Neural progenitor cell (in vitro differentiated cells): ENCODE measurements at regions not wholly inside any gene's neighbourhood (a gene's known extent, or its start where the extent isn't known, plus 50 kb on each side); places are given as distances from the start of the nearest gene placed in this dataset.

Experiments used
- DNase-seq: peaks from one replicate; pipeline ENCODE4 v3.0.0-alpha.2; 2016; ENCODE audit warnings: low spot score
- H2AFZ ChIP-seq: fragments of 200-600 bp; sonication (generic); replicated peaks from 2 replicates; pipeline ENCODE4 v1.6.1; 2016; ENCODE audit warnings: antibody characterized with exemption
- H3F3A ChIP-seq: fragments of 200-600 bp; sonication (generic); 2 replicates; pipeline ENCODE4 v1.6.1; 2016; ENCODE audit warnings: antibody characterized with exemption, low read depth
- H3K27ac ChIP-seq: fragments of 200-600 bp; sonication (generic); 2 replicates; pipeline ENCODE4 v1.5.1; 2016; ENCODE audit warnings: mild to moderate bottlenecking
- H3K27me3 ChIP-seq: fragments of 200-600 bp; sonication (generic); 2 replicates; pipeline ENCODE4 v1.6.1; 2016; ENCODE audit warnings: mild to moderate bottlenecking, moderate library complexity
- H3K36me3 ChIP-seq: fragments of 200-600 bp; sonication (generic); 2 replicates; pipeline ENCODE4 v1.5.1; 2016
- H3K4me1 ChIP-seq: fragments of 200-600 bp; sonication (generic); 2 replicates; pipeline ENCODE4 v1.6.1; 2016; ENCODE audit warnings: mixed run types
- H3K4me2 ChIP-seq: fragments of 200-600 bp; sonication (generic); 2 replicates; pipeline ENCODE4 v1.6.1; 2016
- H3K4me3 ChIP-seq: fragments of 200-600 bp; sonication (generic); 2 replicates; pipeline ENCODE4 v1.5.1; 2016
- H3K79me2 ChIP-seq: fragments of 200-600 bp; sonication (generic); 2 replicates; pipeline ENCODE4 v1.6.1; 2016; ENCODE audit warnings: low read depth
- H3K9ac ChIP-seq: fragments of 200-600 bp; sonication (generic); 2 replicates; pipeline ENCODE4 v1.6.1; 2016
- H3K9me3 ChIP-seq: fragments of 200-600 bp; sonication (generic); 2 replicates; pipeline ENCODE4 v1.5.1; 2016; ENCODE audit warnings: low read depth
- H4K20me1 ChIP-seq: fragments of 200-600 bp; sonication (generic); 2 replicates; pipeline ENCODE4 v1.6.1; 2016; ENCODE audit warnings: low read depth
- H3K27ac Mint-ChIP-seq: 3 replicates; pipeline ENCODE4 v1.8.0; 2021; ENCODE audit warnings: mixed read lengths
- H3K27me3 Mint-ChIP-seq: 2 replicates; pipeline ENCODE4 v1.8.0; 2022; ENCODE audit warnings: low read depth, mild to moderate bottlenecking, inconsistent platforms, moderate library complexity, mixed read lengths; ENCODE audit not compliant: insufficient read depth
- H3K36me3 Mint-ChIP-seq: 3 replicates; pipeline ENCODE4 v1.8.0; 2021; ENCODE audit warnings: mixed read lengths
- H3K4me1 Mint-ChIP-seq: 3 replicates; pipeline ENCODE4 v1.8.0; 2021; ENCODE audit warnings: mixed read lengths
- H3K4me3 Mint-ChIP-seq: 3 replicates; pipeline ENCODE4 v1.8.0; 2021; ENCODE audit warnings: mild to moderate bottlenecking, moderate library complexity, mixed read lengths
- H3K9me3 Mint-ChIP-seq: 3 replicates; pipeline ENCODE4 v1.8.0; 2020; ENCODE audit warnings: mixed read lengths
- CTCF ChIP-seq: fragments of 200-600 bp; sonication (generic); IDR thresholded peaks from 2 replicates; pipeline ENCODE4 v1.5.1; 2017; ENCODE audit warnings: antibody characterized with exemption, mild to moderate bottlenecking
- EZH2 ChIP-seq: fragments of 200-600 bp; sonication (generic); IDR thresholded peaks from 2 replicates; pipeline ENCODE4 v1.6.1; 2017; ENCODE audit warnings: antibody characterized with exemption, mild to moderate bottlenecking, moderate library complexity
- EZH2phosphoT487 ChIP-seq: fragments of 200-600 bp; sonication (generic); IDR thresholded peaks from 2 replicates; pipeline ENCODE4 v1.6.1; 2017; ENCODE audit warnings: antibody characterized with exemption

DNA sequence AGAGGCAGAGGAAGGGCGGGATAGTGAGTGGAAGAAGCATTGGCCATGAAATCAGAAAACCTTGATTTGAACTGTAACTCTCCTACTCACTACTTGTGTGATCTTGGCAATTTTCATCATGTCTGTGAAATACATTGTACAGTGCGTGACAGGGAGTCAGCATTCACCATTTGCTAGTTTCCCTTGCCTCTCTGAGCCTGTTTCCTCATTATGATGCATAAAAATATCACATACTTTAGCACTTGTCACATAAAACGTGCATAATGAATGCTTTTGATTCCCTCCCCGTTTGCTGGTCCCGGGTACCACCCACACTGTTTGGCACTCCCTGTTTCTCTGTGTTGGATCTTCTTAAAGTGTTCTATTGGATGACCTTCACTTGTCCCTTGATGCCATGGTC, 101.1 kb upstream of the FRMD6 start:
- peaks cover 6% of the 10 kb centered on the region for H3K9me3 Mint-ChIP-seq
- H3K4me1 Mint-ChIP-seq: peaks cover 11% of the 10 kb centered on the region
- Histone ChIP-seq H3K4me1 (no peaks in the 10 kb centered on the region), H3K27me3 (no peaks in the 10 kb centered on the region), H3K36me3 (no peaks in the 10 kb centered on the region), H3K79me2 (no peaks in the 10 kb centered on the region), H3K4me2 (no peak overlapping the region), H3K27ac (no peak overlapping the region), H3F3A (no peaks in the 10 kb centered on the region), H3K9ac (no peak overlapping the region), H4K20me1 (no peaks in the 10 kb centered on the region), H3K4me3 (no peak overlapping the region), H3K9me3 (no peaks in the 10 kb centered on the region), H2AFZ (no peak overlapping the region)
- TF ChIP-seq EZH2phosphoT487: no peak
- TF ChIP-seq CTCF: no peak
- no peak for TF ChIP-seq EZH2
- peaks cover 3% of the 10 kb centered on the region for H3K27me3 Mint-ChIP-seq
- peak overlapping the region; percentile 29 for H3K27ac Mint-ChIP-seq
- peak overlapping the region; percentile 60 for H3K4me3 Mint-ChIP-seq
- H3K36me3 Mint-ChIP-seq: no peaks in the 10 kb centered on the region
- no peak for DNase-seq

DNA sequence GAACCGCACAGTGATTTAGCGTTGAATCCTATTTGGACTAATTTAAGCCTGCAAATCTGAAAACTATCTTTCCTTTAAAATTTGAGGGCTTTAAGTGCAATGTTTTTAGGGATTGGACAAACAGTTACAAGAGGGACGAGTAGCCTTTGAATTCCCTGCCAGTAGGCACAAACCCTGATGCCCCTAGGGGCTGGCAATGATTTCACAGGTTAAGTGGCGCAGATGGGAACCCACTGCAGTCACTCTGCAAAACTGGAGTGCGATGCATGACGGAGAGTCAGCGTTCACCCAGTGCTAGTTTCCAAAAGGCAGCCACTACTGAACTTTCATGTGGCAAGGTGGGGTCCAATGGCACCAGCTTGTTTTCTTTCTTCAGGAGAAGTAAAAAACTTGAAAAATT, 99.4 kb upstream of the FRMD6 start:
- no peak overlapping the region for H3K27ac ChIP-seq
- TF ChIP-seq EZH2 (no peak), EZH2phosphoT487 (no peak), CTCF (no peak)
- no peak overlapping the region for H3K4me3 ChIP-seq
- H3K27me3 Mint-ChIP-seq: peaks cover 3% of the 10 kb centered on the region
- no peak overlapping the region for H3K9ac ChIP-seq
- peaks cover 6% of the 10 kb centered on the region for H3K9me3 Mint-ChIP-seq
- no peaks in the 10 kb centered on the region for H3K36me3 Mint-ChIP-seq
- no peak overlapping the region for H2AFZ ChIP-seq
- H3K36me3 ChIP-seq: no peaks in the 10 kb centered on the region
- H3K27me3 ChIP-seq: no peaks in the 10 kb centered on the region
- no peaks in the 10 kb centered on the region for H3F3A ChIP-seq
- H3K4me3 Mint-ChIP-seq: no peak overlapping the region
- no peak overlapping the region for H3K4me2 ChIP-seq
- no peaks in the 10 kb centered on the region for H3K9me3 ChIP-seq
- H3K27ac Mint-ChIP-seq: no peak overlapping the region
- no peaks in the 10 kb centered on the region for H4K20me1 ChIP-seq
- H3K4me1 ChIP-seq: no peaks in the 10 kb centered on the region
- H3K79me2 ChIP-seq: no peaks in the 10 kb centered on the region
- peaks cover 3% of the 10 kb centered on the region for H3K4me1 Mint-ChIP-seq
- DNase-seq: peak; percentile 11

DNA sequence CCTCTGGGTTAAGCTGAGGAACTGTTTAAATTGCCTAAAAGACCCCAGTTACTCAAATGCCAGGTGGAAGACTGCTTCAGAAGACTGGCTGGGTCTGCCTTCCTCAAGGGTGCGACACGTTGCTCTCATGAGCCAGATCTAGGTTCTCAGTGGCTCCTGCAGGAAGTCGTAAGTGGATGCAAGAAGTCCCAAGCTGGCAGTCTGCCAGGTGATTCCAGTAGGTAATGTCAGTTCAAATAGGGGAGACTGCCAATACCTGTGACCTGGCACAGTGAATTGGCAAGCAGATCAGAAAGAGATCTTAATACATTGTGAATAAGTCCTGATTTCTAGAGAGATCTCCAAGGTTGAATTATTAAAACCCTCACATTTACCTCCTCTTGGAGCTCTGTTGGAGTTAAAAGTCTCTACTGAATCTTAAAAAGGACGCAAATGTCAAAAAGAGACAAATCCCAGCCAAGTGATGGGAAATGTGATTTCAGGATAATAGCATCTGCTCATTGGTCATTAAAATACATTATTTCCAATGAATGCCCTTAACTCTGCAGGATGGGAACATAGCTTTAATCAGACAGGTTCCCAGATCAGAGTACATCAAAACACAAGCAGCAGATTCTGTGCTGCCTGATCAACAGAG, 98.8 kb upstream of the FRMD6 start:
- Histone ChIP-seq H3K27ac (no peak overlapping the region), H3K4me1 (no peaks in the 10 kb centered on the region), H3K9me3 (no peaks in the 10 kb centered on the region), H3K36me3 (no peaks in the 10 kb centered on the region), H3K4me3 (no peak overlapping the region), H3K4me2 (no peak overlapping the region), H3K27me3 (no peaks in the 10 kb centered on the region), H3F3A (no peaks in the 10 kb centered on the region), H4K20me1 (no peaks in the 10 kb centered on the region), H3K79me2 (no peaks in the 10 kb centered on the region), H3K9ac (no peak overlapping the region), H2AFZ (no peak overlapping the region)
- TF ChIP-seq EZH2 (no peak), EZH2phosphoT487 (no peak), CTCF (no peak)
- DNase-seq: no peak
- H3K4me3 Mint-ChIP-seq: no peak overlapping the region
- H3K4me1 Mint-ChIP-seq: no peaks in the 10 kb centered on the region
- H3K27ac Mint-ChIP-seq: no peak overlapping the region
- H3K36me3 Mint-ChIP-seq: no peaks in the 10 kb centered on the region
- H3K9me3 Mint-ChIP-seq: peaks cover 6% of the 10 kb centered on the region
- H3K27me3 Mint-ChIP-seq: peaks cover 3% of the 10 kb centered on the region
